ENCODE measurements at regions not wholly inside any gene's neighbourhood (a gene's known extent, or its start where the extent isn't known, plus 50 kb on each side); places are given as distances from the start of the nearest gene placed in this dataset.
"Not testable (repeated sequence)": the region's sequence is repeated elsewhere in the genome, so short reads cannot be mapped to it uniquely, and the experiment has no call there.

DNA sequence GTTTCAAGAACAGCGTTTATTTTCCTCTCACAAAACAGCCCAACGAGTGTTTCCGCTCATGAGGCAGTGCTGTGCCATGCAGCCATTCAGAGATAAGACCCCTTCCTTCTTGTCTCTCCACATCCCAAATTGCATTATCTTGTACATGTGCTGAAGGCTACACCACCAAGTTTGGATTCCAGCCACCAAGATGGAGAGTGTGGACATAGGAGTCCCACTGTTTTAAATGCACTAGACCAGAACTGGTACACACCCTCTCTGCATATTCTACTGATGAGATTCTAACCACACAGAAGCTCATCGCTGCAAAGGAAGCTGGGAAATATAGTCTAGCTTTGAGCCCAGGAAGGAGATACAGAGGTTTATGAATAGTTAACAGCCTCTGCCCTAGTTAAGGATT lies 509.4 kb downstream of the NFIB start:
- H3K27ac Mint-ChIP-seq, result no peak overlapping the region
- peaks cover 5% of the 10 kb centered on the region for H3K9me3 Mint-ChIP-seq
- no peaks in the 10 kb centered on the region for H3K27me3 Mint-ChIP-seq
- CTCF ChIA-PET, result no interaction called here
- no peaks in the 10 kb centered on the region for H3K36me3 Mint-ChIP-seq (ENCODE audit: low read depth)
- POLR2A ChIA-PET, result no interaction called here
- no peak overlapping the region for H3K4me3 Mint-ChIP-seq
- no peaks in the 10 kb centered on the region for H3K4me1 Mint-ChIP-seq
- DNase-seq, result no peak

DNA sequence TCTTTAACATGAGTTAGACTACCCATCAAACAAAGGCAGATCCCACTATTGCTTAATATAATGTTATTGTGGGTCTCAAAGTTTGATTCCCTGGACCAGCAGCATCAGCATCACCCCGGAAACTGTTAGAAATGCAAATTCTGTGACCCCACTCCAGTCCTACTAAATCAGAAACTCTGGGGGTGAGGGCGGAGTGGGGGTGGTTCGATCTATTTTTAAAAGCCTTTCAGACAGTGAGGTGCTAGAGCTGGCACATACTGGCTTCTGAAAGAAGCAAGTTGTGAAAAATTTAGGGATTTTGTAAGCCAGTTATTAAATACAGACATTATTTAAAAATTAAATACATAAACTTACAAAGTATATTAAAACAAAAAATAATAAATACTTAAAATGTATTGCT lies 513.2 kb downstream of the NFIB start:
- peaks cover 5% of the 10 kb centered on the region for H3K9me3 Mint-ChIP-seq
- H3K36me3 Mint-ChIP-seq (ENCODE audit: low read depth), result no peaks in the 10 kb centered on the region
- H3K27me3 Mint-ChIP-seq, result no peaks in the 10 kb centered on the region
- no peak for DNase-seq
- no peaks in the 10 kb centered on the region for H3K4me1 Mint-ChIP-seq
- ChIA-PET POLR2A (no interaction called here), CTCF (no interaction called here)
- no peak overlapping the region for H3K4me3 Mint-ChIP-seq
- H3K27ac Mint-ChIP-seq, result no peak overlapping the region

DNA sequence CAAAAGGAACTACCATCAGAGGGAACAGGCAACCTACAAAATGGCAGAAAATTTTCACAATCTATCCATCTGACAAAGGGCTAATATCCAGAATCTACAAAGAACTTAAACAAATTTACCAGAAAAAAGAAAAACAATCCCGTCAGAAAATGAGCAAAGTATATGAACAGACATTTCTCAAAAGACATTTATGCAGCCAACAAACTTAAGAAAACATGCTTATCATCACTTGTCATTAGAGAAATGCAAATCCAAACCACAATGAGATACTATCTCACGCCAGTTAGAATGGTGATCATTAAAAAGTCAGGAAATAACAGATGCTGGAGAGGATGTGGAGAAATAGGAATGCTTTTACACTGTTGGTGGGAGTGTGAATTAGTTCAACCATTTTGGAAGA lies 516.2 kb downstream of the NFIB start:
- CTCF ChIA-PET; H3K36me3 Mint-ChIP-seq (ENCODE audit: low read depth); H3K4me3 Mint-ChIP-seq; DNase-seq; H3K27me3 Mint-ChIP-seq; H3K4me1 Mint-ChIP-seq; H3K27ac Mint-ChIP-seq; POLR2A ChIA-PET: not testable (repeated sequence)
- H3K9me3 Mint-ChIP-seq, result peaks cover 10% of the 10 kb centered on the region

DNA sequence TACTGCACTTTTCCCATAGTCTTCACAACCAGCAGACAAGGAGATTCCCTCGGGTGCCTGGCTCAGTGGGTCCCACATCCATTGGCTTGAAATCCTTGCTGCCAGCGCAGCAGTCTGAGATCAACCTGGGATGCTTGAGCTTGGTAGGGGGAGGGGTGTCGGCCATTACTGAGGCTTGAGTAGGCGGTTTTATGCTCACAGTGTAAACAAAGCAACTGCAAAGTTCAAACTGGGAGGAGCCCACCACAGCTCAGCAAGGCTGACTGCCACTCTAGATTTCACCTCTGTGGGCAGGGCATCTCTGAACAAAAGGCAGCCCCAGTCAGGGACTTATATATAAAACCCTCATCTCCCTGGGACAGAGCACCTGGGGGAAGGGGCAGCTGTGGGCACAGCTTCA lies 512.3 kb upstream of the MPDZ start:
- POLR2A ChIA-PET, result no interaction called here
- Mint-ChIP-seq H3K9me3 (peaks cover 8% of the 10 kb centered on the region), H3K27ac (no peak overlapping the region), H3K4me3 (no peak overlapping the region), H3K4me1 (no peaks in the 10 kb centered on the region), H3K36me3 (ENCODE audit: low read depth) (no peaks in the 10 kb centered on the region), H3K27me3 (no peaks in the 10 kb centered on the region)
- no peak for DNase-seq
- CTCF ChIA-PET, result no interaction called here

DNA sequence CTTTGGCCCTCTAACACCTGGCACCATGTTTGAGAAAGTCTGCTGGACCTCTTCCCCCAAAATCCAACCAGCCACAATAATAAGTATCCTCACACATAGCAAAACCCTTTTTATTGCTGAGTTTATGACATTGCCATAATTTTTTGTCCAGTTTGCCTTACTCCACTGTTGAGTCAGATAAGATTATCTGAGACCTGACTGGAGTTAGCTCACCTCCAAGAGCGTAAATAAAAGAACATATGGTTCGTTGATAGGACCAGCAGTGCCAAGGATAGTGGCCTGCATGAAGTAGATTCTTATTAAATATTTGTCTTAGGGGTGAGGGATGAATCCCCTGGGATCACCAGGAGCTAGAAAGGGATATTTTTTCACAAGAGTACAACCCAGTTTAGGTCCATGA lies 510.6 kb upstream of the MPDZ start:
- ChIA-PET POLR2A (no interaction called here), CTCF (no interaction called here)
- Mint-ChIP-seq H3K36me3 (ENCODE audit: low read depth) (no peaks in the 10 kb centered on the region), H3K9me3 (peaks cover 12% of the 10 kb centered on the region), H3K27ac (no peak overlapping the region), H3K4me3 (no peak overlapping the region), H3K4me1 (no peaks in the 10 kb centered on the region), H3K27me3 (no peaks in the 10 kb centered on the region)
- DNase-seq, result no peak

DNA sequence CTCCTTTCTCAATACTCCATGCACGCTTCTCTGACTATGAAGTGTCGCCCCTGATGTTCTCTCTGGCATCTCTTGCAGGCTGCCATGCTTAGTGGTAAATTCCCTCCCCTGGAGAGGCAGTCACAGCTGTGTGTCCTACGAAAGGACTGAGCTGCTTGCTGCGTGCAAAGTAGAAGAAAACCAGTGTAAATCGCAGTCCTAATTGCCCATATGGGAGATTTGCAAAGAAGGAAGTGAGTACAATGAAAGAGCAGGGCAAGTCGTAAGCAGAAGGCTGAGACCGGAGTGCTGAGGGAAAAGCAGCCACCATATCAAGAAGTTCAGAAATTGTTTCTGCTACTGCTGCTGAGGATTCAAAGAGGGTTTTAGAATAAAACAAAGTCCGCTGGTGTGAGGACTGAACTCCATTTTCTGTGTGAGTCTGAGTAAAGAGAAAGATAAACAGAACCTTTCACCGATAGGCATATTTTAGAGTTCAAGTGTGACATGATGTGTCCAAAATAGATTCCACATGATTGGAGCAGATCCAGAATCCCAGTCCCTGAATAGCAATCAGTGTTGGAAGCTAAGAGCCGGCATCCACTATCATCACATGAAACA lies 507.8 kb upstream of the MPDZ start:
- H3K27me3 Mint-ChIP-seq, result no peaks in the 10 kb centered on the region
- H3K27ac Mint-ChIP-seq, result no peak overlapping the region
- H3K9me3 Mint-ChIP-seq, result peaks cover 6% of the 10 kb centered on the region
- no peak overlapping the region for H3K4me3 Mint-ChIP-seq
- no peaks in the 10 kb centered on the region for H3K4me1 Mint-ChIP-seq
- ChIA-PET POLR2A (no interaction called here), CTCF (no interaction called here)
- H3K36me3 Mint-ChIP-seq (ENCODE audit: low read depth), result no peaks in the 10 kb centered on the region
- no peak for DNase-seq

DNA sequence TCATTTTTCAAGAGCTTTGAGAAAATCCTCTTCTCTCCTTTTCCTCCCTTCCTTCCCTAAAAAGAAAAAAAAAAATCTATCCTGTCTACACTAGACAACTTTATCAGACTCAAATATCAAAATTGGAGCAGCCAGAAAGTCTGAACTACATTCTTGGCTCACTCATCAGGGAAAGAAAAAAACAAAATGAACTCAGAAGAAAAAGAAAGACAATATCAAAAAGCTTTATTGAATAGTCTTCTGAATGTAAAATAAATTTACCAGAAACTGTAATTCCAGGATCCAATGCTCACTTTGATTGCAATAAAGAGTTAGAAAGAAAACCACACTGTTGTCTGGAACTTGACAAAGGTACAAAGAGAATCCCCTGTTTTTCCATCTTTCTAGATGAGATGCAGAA lies 507.2 kb upstream of the MPDZ start:
- H3K36me3 Mint-ChIP-seq (ENCODE audit: low read depth), result no peaks in the 10 kb centered on the region
- H3K9me3 Mint-ChIP-seq, result peaks cover 6% of the 10 kb centered on the region
- H3K27ac Mint-ChIP-seq, result no peak overlapping the region
- ChIA-PET POLR2A (no interaction called here), CTCF (no interaction called here)
- H3K4me3 Mint-ChIP-seq, result no peak overlapping the region
- H3K27me3 Mint-ChIP-seq, result no peaks in the 10 kb centered on the region
- DNase-seq, result no peak
- H3K4me1 Mint-ChIP-seq, result no peaks in the 10 kb centered on the region

DNA sequence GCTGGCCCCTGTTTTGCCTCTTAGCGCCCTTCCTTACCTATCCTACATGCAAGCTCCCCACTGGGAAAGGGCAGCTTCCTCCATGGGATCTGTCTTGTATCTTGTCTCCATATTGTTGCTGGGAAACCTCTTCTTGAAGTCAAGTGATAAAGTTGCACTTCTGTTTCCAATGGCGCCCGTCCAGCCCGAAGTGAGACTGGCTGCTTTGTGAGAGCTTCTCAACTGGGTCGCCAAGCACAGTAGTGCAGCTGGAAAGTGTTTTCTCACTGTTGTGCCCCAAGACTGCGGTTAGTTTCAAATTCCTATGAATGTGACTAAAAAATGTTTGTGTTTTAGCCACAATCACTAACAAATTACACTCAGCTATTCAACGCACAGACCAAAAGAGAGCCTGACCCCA lies 506.6 kb upstream of the MPDZ start:
- H3K4me3 Mint-ChIP-seq, result no peak overlapping the region
- no peaks in the 10 kb centered on the region for H3K4me1 Mint-ChIP-seq
- DNase-seq, result no peak
- no peaks in the 10 kb centered on the region for H3K27me3 Mint-ChIP-seq
- peaks cover 9% of the 10 kb centered on the region for H3K9me3 Mint-ChIP-seq
- no peaks in the 10 kb centered on the region for H3K36me3 Mint-ChIP-seq (ENCODE audit: low read depth)
- H3K27ac Mint-ChIP-seq, result no peak overlapping the region
- ChIA-PET POLR2A (no interaction called here), CTCF (interaction anchor here (0.6 kb wide), 1 partner anchor 51 kb away, joined by 4 read pairs; no protein-coding TSS in a partner anchor)

DNA sequence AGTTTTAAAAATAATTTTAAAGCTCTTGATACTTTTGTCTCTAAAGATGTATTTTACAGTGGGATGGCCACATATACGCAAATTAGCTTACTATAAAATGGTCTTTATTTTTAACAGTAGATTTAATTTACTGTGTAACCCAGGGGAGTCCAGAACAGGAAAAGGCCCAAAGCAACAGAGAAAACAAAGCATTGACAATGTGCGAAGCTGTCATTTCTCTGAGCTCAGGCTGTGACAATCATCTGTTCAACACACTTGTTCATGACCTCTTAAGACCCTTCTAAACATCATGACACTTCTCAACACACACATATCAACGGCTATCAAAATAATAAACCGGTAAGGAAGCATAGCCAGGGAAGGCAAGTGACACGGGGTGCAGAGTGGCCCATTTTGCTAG lies 499.6 kb upstream of the MPDZ start:
- DNase-seq, result no peak
- H3K9me3 Mint-ChIP-seq, result peaks cover 3% of the 10 kb centered on the region
- no peak overlapping the region for H3K4me3 Mint-ChIP-seq
- ChIA-PET CTCF (interaction anchor here (0.8 kb wide), 1 partner anchor 31 kb away, joined by 3 read pairs; no protein-coding TSS in a partner anchor), POLR2A (no interaction called here)
- H3K36me3 Mint-ChIP-seq (ENCODE audit: low read depth), result no peaks in the 10 kb centered on the region
- no peaks in the 10 kb centered on the region for H3K4me1 Mint-ChIP-seq
- H3K27ac Mint-ChIP-seq, result no peak overlapping the region
- no peaks in the 10 kb centered on the region for H3K27me3 Mint-ChIP-seq

DNA sequence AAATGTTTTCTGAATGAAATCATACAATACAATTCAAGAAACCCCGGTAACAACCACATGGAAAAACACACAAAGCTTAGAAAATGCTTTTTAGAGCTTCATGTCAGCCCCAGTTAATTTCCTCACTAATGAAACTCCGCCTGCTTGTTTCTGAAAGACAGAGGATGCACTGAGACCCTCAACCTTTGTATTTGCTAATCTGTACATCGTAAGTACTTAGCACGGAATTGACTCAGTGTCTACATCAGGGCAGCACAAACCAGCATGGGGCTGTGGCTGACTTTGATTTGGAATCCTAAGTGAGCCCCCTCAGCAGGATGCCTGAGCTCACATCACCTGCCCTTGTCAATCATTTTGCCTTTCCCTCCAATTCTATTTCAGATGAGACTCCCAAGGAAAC lies 499.1 kb upstream of the MPDZ start:
- POLR2A ChIA-PET, result no interaction called here
- H3K27me3 Mint-ChIP-seq, result no peaks in the 10 kb centered on the region
- CTCF ChIA-PET, result interaction anchor here (0.8 kb wide), 1 partner anchor 32 kb away, joined by 3 read pairs; no protein-coding TSS in a partner anchor

DNA sequence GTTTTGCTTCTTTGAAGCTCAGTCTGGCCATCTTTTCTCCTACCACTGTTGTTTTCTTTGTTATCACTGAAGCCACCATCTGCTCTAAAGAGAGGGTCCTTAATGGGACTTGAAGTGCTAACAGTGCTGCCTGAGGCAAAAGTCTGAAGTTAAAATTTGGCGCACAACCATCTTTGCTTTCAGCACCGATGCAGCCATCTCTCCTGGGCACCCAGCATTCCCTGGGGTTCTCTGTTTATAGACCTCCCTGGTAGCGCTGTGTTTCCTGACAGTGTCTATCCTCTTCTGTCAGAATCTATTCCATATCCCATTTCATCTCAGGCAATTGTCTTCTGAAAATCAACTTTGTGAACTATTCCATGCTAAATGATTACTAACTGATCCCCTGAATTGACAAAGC lies 491.5 kb upstream of the MPDZ start:
- ChIA-PET POLR2A (no interaction called here), CTCF (no interaction called here)
- Mint-ChIP-seq H3K4me1 (no peaks in the 10 kb centered on the region), H3K9me3 (no peaks in the 10 kb centered on the region), H3K27ac (no peak overlapping the region), H3K27me3 (no peaks in the 10 kb centered on the region), H3K36me3 (ENCODE audit: low read depth) (no peaks in the 10 kb centered on the region), H3K4me3 (no peak overlapping the region)
- no peak for DNase-seq

More for the DNA sequence above, 499.1 kb upstream of the MPDZ start:
- Mint-ChIP-seq H3K4me1 (no peaks in the 10 kb centered on the region), H3K9me3 (peaks cover 3% of the 10 kb centered on the region), H3K4me3 (no peak overlapping the region), H3K27ac (no peak overlapping the region), H3K36me3 (ENCODE audit: low read depth) (no peaks in the 10 kb centered on the region)
- DNase-seq, result no peak

DNA sequence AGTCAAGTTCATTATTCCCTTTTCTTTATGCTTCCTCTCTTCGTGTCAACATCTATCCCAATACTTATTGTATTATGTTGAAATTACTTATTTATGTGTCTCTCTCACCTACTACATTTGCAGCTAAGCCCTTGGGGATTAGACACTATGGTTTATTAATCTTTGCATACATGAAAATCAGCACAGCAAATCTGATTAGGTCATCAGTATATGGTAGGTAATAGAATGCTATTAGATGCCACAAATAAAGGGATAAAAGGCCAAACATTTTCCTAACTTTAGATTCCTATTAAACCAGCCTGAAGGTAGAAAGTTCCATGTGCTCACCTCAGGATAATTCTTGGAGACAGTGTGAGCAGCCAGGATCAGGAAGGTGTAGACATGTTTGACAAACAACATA lies 490.1 kb upstream of the MPDZ start:
- Mint-ChIP-seq H3K4me1 (no peaks in the 10 kb centered on the region), H3K36me3 (ENCODE audit: low read depth) (no peaks in the 10 kb centered on the region), H3K4me3 (no peak overlapping the region), H3K27me3 (no peaks in the 10 kb centered on the region), H3K27ac (no peak overlapping the region), H3K9me3 (no peaks in the 10 kb centered on the region)
- ChIA-PET POLR2A (no interaction called here), CTCF (no interaction called here)
- DNase-seq, result no peak

DNA sequence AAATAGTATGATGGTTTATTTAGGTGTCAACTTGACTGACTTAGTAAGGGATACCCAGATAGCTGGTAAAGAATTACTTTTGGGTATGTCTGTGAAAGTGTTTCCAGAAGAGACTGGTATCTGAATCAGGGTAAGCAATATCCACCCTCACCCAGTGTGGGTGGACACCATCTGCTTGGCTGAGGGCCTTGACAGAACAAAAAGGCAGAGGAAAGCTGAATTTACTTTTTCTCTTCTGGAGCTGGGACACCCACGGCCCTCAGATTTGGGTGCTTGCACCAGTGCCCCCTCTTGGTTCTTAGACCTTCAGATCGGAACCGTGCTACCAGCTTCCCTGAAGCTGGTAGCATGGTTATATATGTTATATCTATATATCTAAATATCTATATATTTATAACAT lies 489.5 kb upstream of the MPDZ start:
- no peaks in the 10 kb centered on the region for H3K36me3 Mint-ChIP-seq (ENCODE audit: low read depth)
- H3K4me3 Mint-ChIP-seq, result no peak overlapping the region
- no peaks in the 10 kb centered on the region for H3K9me3 Mint-ChIP-seq
- no peak for DNase-seq
- no peaks in the 10 kb centered on the region for H3K27me3 Mint-ChIP-seq
- POLR2A ChIA-PET, result no interaction called here
- no peak overlapping the region for H3K27ac Mint-ChIP-seq
- no peaks in the 10 kb centered on the region for H3K4me1 Mint-ChIP-seq
- CTCF ChIA-PET, result no interaction called here

DNA sequence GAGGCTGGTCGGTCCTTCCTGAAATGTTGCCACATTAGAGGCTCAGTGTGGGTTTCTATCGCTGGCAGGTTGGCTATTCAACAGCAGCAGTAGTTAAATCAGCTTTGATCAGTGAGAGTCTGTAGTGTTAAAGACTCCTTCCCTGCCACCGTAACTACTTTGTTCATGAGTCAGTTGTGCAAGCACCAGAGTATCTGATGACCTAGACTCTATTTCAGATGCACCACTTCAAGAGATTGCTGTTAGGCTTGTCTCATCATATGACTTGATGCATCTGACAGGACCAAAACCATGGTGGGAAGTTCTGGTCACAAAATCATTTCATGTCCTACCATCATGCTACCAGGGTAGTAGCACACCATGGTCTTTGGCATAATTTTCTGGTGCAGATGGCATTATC lies 482.7 kb upstream of the MPDZ start:
- DNase-seq, result no peak
- CTCF ChIA-PET, result no interaction called here

More for the DNA sequence above, 482.7 kb upstream of the MPDZ start:
- Mint-ChIP-seq H3K36me3 (ENCODE audit: low read depth) (no peaks in the 10 kb centered on the region), H3K27ac (no peak overlapping the region), H3K9me3 (no peaks in the 10 kb centered on the region), H3K27me3 (no peaks in the 10 kb centered on the region), H3K4me3 (no peak overlapping the region), H3K4me1 (no peaks in the 10 kb centered on the region)
- POLR2A ChIA-PET, result no interaction called here
